Mesenchymal stem cell (in vitro differentiated cells and primary cell): ENCODE measurements at regions not wholly inside any gene's neighbourhood (a gene's known extent, or its start where the extent isn't known, plus 50 kb on each side); places are given as distances from the start of the nearest gene placed in this dataset.

Source experiments
- DNase-seq: peaks from one replicate; pipeline ENCODE4 v3.0.0-alpha.2; 2013
- H2AFZ ChIP-seq: one replicate; pipeline ENCODE4 v1.6.1; 2013; ENCODE audit warnings: low read depth, mild to moderate bottlenecking, control low read depth, inconsistent platforms, low read length, moderate library complexity
- H2AK5ac ChIP-seq: 2 replicates; pipeline ENCODE4 v1.6.1; 2013; ENCODE audit warnings: low read length, moderate library complexity, mild to moderate bottlenecking, inconsistent platforms; ENCODE audit not compliant: severe bottlenecking
- H2BK120ac ChIP-seq: one replicate; pipeline ENCODE4 v1.6.1; 2013; ENCODE audit warnings: low read depth, mild to moderate bottlenecking, inconsistent platforms, low read length, moderate library complexity
- H2BK12ac ChIP-seq, 2 experiments: one replicate each; pipeline ENCODE4 v1.6.1; 2013; ENCODE audit warnings: inconsistent platforms in 2 of 2, low read length in 2 of 2, mild to moderate bottlenecking in 2 of 2, moderate library complexity in 2 of 2, control low read depth in 1 of 2
- H2BK15ac ChIP-seq: one replicate; pipeline ENCODE4 v1.6.1; 2013; ENCODE audit warnings: mild to moderate bottlenecking, low read depth, inconsistent platforms; ENCODE audit not compliant: poor library complexity, severe bottlenecking
- H2BK5ac ChIP-seq: 2 replicates; pipeline ENCODE4 v1.6.1; 2013; ENCODE audit warnings: low read depth, mild to moderate bottlenecking, low read length, control low read depth, inconsistent platforms; ENCODE audit not compliant: poor library complexity, severe bottlenecking
- H3K14ac ChIP-seq, 2 experiments: one replicate each; pipeline ENCODE4 v1.6.1; 2013; ENCODE audit warnings: inconsistent platforms in 2 of 2, low read length in 2 of 2, control low read depth in 1 of 2, mild to moderate bottlenecking in 1 of 2, moderate library complexity in 1 of 2
- H3K18ac ChIP-seq, 2 experiments: one replicate each; pipeline ENCODE4 v1.6.1; 2013; ENCODE audit warnings: inconsistent platforms in 2 of 2, low read length in 2 of 2, control low read depth in 1 of 2, low read depth in 1 of 2, mild to moderate bottlenecking in 1 of 2
- H3K23ac ChIP-seq, 2 experiments: one replicate each; pipeline ENCODE4 v1.6.1; 2013; ENCODE audit warnings: inconsistent platforms in 2 of 2, low read length in 2 of 2, mild to moderate bottlenecking in 2 of 2, moderate library complexity in 2 of 2, control low read depth in 1 of 2
- H3K27ac ChIP-seq: 2 replicates; pipeline ENCODE4 v1.5.1; 2013; ENCODE audit warnings: mild to moderate bottlenecking, moderate library complexity, low read length, control low read depth, inconsistent platforms; ENCODE audit not compliant: poor library complexity, severe bottlenecking
- H3K27me3 ChIP-seq, 2 experiments: 2 replicates each; pipeline versions ENCODE4 v1.6.1 to v1.7.0; 2013; ENCODE audit warnings: low read length in 2 of 2, mild to moderate bottlenecking in 2 of 2, moderate library complexity in 2 of 2, control low read depth in 1 of 2, inconsistent platforms in 1 of 2; ENCODE audit not compliant: control insufficient read depth in 1 of 2, insufficient read depth in 1 of 2
- H3K36me3 ChIP-seq, 2 experiments: 2 replicates each; pipeline versions ENCODE4 v1.6.1 to v1.7.0; 2013; ENCODE audit warnings: low read length in 2 of 2, control low read depth in 1 of 2, inconsistent platforms in 1 of 2, low read depth in 1 of 2, mild to moderate bottlenecking in 1 of 2; ENCODE audit not compliant: insufficient read depth in 2 of 2, control insufficient read depth in 1 of 2
- H3K4ac ChIP-seq, 2 experiments: one replicate each; pipeline ENCODE4 v1.6.1; 2013; ENCODE audit warnings: inconsistent platforms in 2 of 2, low read length in 2 of 2, mild to moderate bottlenecking in 2 of 2, moderate library complexity in 2 of 2, control low read depth in 1 of 2, low read depth in 1 of 2
- H3K4me1 ChIP-seq: 2 replicates; pipeline ENCODE4 v1.6.1; 2013; ENCODE audit warnings: low read depth, low read length, control low read depth; ENCODE audit not compliant: control insufficient read depth, insufficient read depth
- H3K4me2 ChIP-seq: 2 replicates; pipeline ENCODE4 v1.6.1; 2013; ENCODE audit warnings: low read length, mild to moderate bottlenecking, inconsistent platforms; ENCODE audit not compliant: poor library complexity, severe bottlenecking
- H3K4me3 ChIP-seq, 2 experiments: 2 replicates each; pipeline versions ENCODE4 v1.5.1 to v1.7.0; 2013; ENCODE audit warnings: low read length in 2 of 2, mild to moderate bottlenecking in 2 of 2, control low read depth in 1 of 2, low read depth in 1 of 2; ENCODE audit not compliant: insufficient read depth in 1 of 2
- H3K79me1 ChIP-seq: replicated peaks from 2 replicates; pipeline ENCODE4 v1.6.1; 2013; ENCODE audit warnings: mild to moderate bottlenecking, control low read depth, low read length, inconsistent platforms; ENCODE audit not compliant: poor library complexity, severe bottlenecking
- H3K9ac ChIP-seq: 2 replicates; pipeline ENCODE4 v1.7.0; 2013; ENCODE audit warnings: mild to moderate bottlenecking, low read length, moderate library complexity
- H3K9me3 ChIP-seq: 2 replicates; pipeline ENCODE4 v1.7.0; 2013; ENCODE audit warnings: mild to moderate bottlenecking, low read length; ENCODE audit not compliant: control insufficient read depth
- H4K8ac ChIP-seq: one replicate; pipeline ENCODE4 v1.6.1; 2013; ENCODE audit warnings: inconsistent platforms, mild to moderate bottlenecking, low read length, moderate library complexity
- H4K91ac ChIP-seq: one replicate; pipeline ENCODE4 v1.6.1; 2013; ENCODE audit warnings: mild to moderate bottlenecking, low read length, inconsistent platforms
- WGBS: methylation state at CpG from one replicate; pipeline ENCODE4 v1.1.7; 2013; ENCODE audit warnings: mixed read lengths; 5-methylcytosine and 5-hydroxymethylcytosine counted together

DNA sequence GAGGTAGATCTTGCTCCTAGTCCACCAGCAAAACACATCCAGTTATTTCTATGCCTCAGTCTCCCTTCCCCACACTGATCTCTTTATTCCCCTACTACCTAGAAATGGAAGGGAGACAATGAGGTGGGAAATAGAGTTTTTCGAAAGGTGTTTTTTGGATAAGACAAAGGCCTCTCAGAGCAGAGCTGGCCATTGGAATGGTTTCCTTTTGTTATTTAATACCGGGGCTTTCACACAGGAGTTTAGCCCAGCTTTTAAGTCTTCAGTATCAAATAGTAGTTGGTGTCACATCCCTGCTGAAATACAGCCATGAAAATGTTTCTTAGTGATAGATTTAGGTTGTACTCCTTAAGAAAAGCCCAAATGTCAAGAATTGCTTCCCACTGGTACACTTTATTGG is 65.4 kb upstream of the B3GAT1 start:
- Histone ChIP-seq H3K14ac (no peak overlapping the region), H3K9ac (no peak overlapping the region), H4K8ac (no peak overlapping the region), H3K27me3 (no peaks in the 10 kb centered on the region), H3K4me3 (no peak overlapping the region), H3K4me1 (no peaks in the 10 kb centered on the region), H3K23ac (no peak overlapping the region), H2BK5ac (no peak overlapping the region), H3K4ac (no peak overlapping the region), H4K91ac (no peak overlapping the region), H2BK15ac (no peak overlapping the region), H2BK12ac (no peak overlapping the region), H2AK5ac (no peak overlapping the region), H3K27ac (no peak overlapping the region), H3K36me3 (no peaks in the 10 kb centered on the region), H3K79me1 (no peaks in the 10 kb centered on the region), H3K18ac (no peak overlapping the region), H2AFZ (no peak overlapping the region), H3K9me3 (no peaks in the 10 kb centered on the region), H3K4me2 (no peak overlapping the region), H2BK120ac (no peak overlapping the region)
- DNase-seq: no peak
- 79% methylated on average over 2 of the region's 2 CpGs for WGBS

DNA sequence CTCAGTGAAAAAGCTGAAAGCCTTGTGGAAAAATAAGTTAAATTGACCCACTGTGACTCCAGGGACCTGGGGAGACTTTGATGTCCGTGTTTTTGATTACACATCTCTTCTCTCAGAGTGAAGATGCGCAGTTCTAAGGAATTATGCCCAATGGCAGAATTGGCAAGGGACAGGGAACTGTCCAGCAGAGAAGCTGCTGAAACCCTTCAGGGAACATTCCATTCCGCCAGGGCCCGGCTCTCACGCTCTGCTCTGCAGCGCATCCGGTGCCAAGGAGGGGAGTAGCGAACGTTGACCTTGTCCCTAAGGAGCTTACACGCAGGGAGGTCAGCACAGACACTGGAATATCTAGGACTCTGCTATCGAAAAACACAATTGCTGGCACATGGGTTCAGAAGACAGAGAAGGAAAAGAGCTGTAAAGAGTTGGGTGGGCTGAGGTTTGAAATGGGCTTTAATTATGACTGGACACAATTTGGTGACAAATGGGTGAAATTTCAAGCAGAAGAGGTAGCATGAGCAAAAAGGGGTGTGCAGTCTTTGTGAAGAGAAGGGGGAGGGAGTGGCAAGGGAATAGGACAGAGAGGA is 64.5 kb upstream of the B3GAT1 start:
- Histone ChIP-seq H4K91ac (no peak overlapping the region), H3K23ac (no peak overlapping the region), H3K18ac (no peak overlapping the region), H3K4me2 (no peak overlapping the region), H3K79me1 (no peaks in the 10 kb centered on the region), H4K8ac (no peak overlapping the region), H2BK5ac (no peak overlapping the region), H3K14ac (no peak overlapping the region), H2AK5ac (no peak overlapping the region), H3K4ac (no peak overlapping the region), H2BK15ac (no peak overlapping the region), H3K27ac (no peak overlapping the region), H3K4me1 (no peaks in the 10 kb centered on the region), H3K27me3 (peaks cover 0 to 3% of the 10 kb centered on the region in 2 experiments), H2AFZ (no peak overlapping the region), H3K4me3 (no peak overlapping the region), H3K36me3 (no peaks in the 10 kb centered on the region), H3K9me3 (no peaks in the 10 kb centered on the region), H2BK12ac (no peak overlapping the region), H2BK120ac (no peak overlapping the region), H3K9ac (no peak overlapping the region)
- WGBS: 15% methylated on average over 11 of the region's 11 CpGs
- no peak for DNase-seq

DNA sequence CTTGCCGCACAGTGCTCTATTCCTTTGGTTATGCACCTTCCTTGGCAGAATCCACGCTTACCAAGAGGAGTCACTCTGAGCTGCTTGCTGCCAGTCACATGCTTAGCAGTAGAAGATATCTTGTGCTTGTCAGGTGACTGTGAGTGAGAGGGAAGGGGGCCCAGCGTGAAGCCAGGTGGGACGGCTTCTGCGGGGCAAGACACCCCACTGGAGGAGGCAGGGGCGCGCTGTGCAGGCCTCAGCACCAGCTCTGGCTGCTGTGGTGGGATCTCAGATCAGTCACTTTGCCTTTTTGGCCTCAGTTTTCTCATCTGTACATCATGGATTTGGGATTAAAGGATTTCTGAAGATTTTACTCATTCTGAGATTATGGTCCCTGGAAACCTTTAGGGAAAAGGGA is 63.9 kb upstream of the B3GAT1 start:
- H3K18ac ChIP-seq: no peak overlapping the region
- no peak overlapping the region for H2BK15ac ChIP-seq
- H3K14ac ChIP-seq: no peak overlapping the region
- no peak overlapping the region for H2AK5ac ChIP-seq
- H3K4me2 ChIP-seq: no peak overlapping the region
- H4K91ac ChIP-seq: no peak overlapping the region
- H3K4ac ChIP-seq: no peak overlapping the region
- H2BK5ac ChIP-seq: no peak overlapping the region
- H3K79me1 ChIP-seq: no peaks in the 10 kb centered on the region
- no peak overlapping the region for H4K8ac ChIP-seq
- no peaks in the 10 kb centered on the region for H3K4me1 ChIP-seq
- H3K23ac ChIP-seq: no peak overlapping the region
- no peaks in the 10 kb centered on the region for H3K9me3 ChIP-seq
- no peak for DNase-seq
- H3K4me3 ChIP-seq: no peak overlapping the region
- no peak overlapping the region for H3K27ac ChIP-seq
- H2AFZ ChIP-seq: no peak overlapping the region
- no peak overlapping the region for H3K9ac ChIP-seq
- H3K27me3 ChIP-seq: peaks cover 0 to 6% of the 10 kb centered on the region in 2 experiments
- H2BK12ac ChIP-seq: no peak overlapping the region
- 62% methylated on average over 7 of the region's 7 CpGs for WGBS
- H3K36me3 ChIP-seq: no peaks in the 10 kb centered on the region
- no peak overlapping the region for H2BK120ac ChIP-seq

DNA sequence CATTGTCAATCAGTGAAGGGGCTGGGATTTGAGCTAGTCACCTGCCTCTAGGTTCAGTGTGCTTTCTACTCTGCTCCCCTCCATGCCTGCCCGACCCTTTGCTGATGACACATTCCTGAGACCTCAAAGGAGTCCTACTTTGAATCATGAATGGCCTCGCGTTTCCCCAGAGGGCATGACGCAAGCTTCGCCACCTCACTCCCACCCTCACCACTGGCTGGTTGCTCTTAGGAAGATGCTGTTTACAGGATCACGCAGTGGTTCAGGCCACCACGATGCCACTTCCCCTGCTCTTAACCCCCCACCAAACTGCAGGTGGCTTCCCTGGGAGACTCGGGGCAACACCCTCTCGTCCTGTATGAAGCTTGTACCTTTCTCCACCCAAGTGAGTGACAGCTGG is 62.9 kb upstream of the B3GAT1 start:
- WGBS: 79% methylated on average over 9 of the region's 9 CpGs
- peaks cover 0 to 7% of the 10 kb centered on the region in 2 experiments for H3K27me3 ChIP-seq
- no peak overlapping the region for H4K8ac ChIP-seq
- H3K23ac ChIP-seq: no peak overlapping the region
- H3K4me3 ChIP-seq: no peak overlapping the region
- H2BK120ac ChIP-seq: no peak overlapping the region
- H3K4me2 ChIP-seq: no peak overlapping the region
- H3K27ac ChIP-seq: no peak overlapping the region
- no peak overlapping the region for H2AFZ ChIP-seq
- no peak overlapping the region for H2BK15ac ChIP-seq
- no peak overlapping the region for H3K18ac ChIP-seq
- no peak overlapping the region for H3K14ac ChIP-seq
- H3K36me3 ChIP-seq: no peaks in the 10 kb centered on the region
- H4K91ac ChIP-seq: no peak overlapping the region
- H2BK5ac ChIP-seq: no peak overlapping the region
- no peaks in the 10 kb centered on the region for H3K4me1 ChIP-seq
- H3K79me1 ChIP-seq: no peaks in the 10 kb centered on the region
- peaks cover 1% of the 10 kb centered on the region for H3K9me3 ChIP-seq
- DNase-seq: no peak
- H3K4ac ChIP-seq: no peak overlapping the region
- H2BK12ac ChIP-seq: no peak overlapping the region
- H3K9ac ChIP-seq: no peak overlapping the region
- no peak overlapping the region for H2AK5ac ChIP-seq
